ENCODE measurements at regions not wholly inside any gene's neighbourhood (a gene's known extent, or its start where the extent isn't known, plus 50 kb on each side); places are given as distances from the start of the nearest gene placed in this dataset.

DNA sequence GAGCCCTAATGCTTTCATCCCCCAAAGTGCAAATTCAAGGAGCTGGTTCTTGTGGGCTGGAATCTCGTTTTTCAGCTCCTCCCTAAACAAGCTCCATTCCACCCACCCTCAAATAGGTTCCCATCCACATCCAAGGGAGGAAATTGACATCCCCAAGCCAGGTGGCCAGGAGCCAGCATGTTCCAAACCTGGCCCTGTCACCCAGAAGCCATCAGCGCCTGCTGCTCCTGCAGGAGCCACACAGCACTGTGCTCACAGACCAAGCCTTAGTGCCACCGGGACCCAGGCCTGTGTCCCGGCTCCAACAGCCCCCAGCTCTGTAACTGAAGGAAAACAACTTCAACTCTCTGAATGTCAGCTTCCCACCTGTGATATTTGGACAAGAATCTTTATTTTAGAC is 263.6 kb downstream of the UACA start (continued):
- TF ChIP-seq, protein P1, sequence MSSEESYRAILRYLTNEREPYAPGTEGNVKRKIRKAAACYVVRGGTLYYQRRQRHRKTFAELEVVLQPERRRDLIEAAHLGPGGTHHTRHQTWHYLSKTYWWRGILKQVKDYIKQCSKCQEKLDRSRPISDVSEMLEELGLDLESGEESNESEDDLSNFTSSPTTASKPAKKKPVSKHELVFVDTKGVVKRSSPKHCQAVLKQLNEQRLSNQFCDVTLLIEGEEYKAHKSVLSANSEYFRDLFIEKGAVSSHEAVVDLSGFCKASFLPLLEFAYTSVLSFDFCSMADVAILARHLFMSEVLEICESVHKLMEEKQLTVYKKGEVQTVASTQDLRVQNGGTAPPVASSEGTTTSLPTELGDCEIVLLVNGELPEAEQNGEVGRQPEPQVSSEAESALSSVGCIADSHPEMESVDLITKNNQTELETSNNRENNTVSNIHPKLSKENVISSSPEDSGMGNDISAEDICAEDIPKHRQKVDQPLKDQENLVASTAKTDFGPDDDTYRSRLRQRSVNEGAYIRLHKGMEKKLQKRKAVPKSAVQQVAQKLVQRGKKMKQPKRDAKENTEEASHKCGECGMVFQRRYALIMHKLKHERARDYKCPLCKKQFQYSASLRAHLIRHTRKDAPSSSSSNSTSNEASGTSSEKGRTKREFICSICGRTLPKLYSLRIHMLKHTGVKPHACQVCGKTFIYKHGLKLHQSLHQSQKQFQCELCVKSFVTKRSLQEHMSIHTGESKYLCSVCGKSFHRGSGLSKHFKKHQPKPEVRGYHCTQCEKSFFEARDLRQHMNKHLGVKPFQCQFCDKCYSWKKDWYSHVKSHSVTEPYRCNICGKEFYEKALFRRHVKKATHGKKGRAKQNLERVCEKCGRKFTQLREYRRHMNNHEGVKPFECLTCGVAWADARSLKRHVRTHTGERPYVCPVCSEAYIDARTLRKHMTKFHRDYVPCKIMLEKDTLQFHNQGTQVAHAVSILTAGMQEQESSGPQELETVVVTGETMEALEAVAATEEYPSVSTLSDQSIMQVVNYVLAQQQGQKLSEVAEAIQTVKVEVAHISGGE (CRISPR knock-in tag; IDR thresholded peaks at IDR 0.05), result no peak
- TF ChIP-seq SMAD2 (IDR thresholded peaks at IDR 0.05; ENCODE audit: low read depth, low read length), result no peak

DNA sequence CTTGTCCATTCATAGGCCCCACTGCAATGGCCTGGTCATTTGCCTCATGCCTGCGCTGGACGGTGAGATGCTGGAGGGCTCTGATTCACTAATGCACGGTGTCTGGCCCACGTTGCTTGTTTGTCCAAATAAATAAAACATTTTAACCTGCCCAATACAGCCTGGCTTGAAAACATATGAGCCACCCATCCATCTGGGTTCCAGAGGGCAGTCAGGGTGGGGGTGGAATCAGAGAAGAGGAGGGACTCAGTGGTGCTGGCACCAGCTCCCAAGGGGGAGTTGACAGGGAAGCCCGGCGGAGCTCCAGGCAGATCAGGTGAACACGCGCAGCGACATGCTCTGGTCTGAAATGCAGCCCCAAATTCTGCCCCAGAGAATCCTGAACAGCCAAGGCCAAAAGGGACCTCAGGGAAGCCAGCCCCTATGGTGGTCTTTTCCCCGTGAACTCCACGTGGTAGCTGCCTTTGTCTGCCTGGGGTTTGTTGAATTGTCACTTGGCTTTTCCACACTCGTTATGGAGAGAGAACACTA is 265.2 kb downstream of the UACA start:
- in situ Hi-C loops (cut with MboI), result loop anchor here (25.0 kb wide), 1 partner anchor 761 kb away; no protein-coding TSS in a partner anchor
- H3K4me1 ChIP-seq (replicated peaks in 1 of 2; ENCODE audit: control insufficient read depth in 2 of 2, insufficient read depth in 2 of 2, low read length in 2 of 2), result no peaks in the 10 kb centered on the region; a peak in 1 of 5 replicates

More for the DNA sequence above, 265.2 kb downstream of the UACA start:
- Histone ChIP-seq H2AFZ (ENCODE audit: low read depth, low read length) (no peak overlapping the region), H3K27me3 (ENCODE audit: control insufficient read depth in 2 of 2, insufficient read depth in 2 of 2, low read length in 2 of 2) (peaks cover 0 to 53% of the 10 kb centered on the region in 2 experiments; a peak in 3 of 5 replicates), H3K4me2 (ENCODE audit: insufficient read depth, low read length) (no peak overlapping the region), H3K9me3 (replicated peaks; ENCODE audit: control insufficient read depth, insufficient read depth, low read depth, low read length) (no peaks in the 10 kb centered on the region), H3K4me3 (no peak overlapping the region), H3K36me3 (ENCODE audit: control insufficient read depth, insufficient read depth, low read length) (no peaks in the 10 kb centered on the region), H3K9ac (ENCODE audit: insufficient read depth in 1 of 2, low read depth in 2 of 2, low read length in 2 of 2) (no peak overlapping the region), H4K20me1 (replicated peaks; ENCODE audit: control insufficient read depth, insufficient read depth, low read length) (peaks cover 14% of the 10 kb centered on the region; the same call in 1 of the 2 replicates), H3K9me1 (ENCODE audit: control insufficient read depth, insufficient read depth, low read length) (no peaks in the 10 kb centered on the region), H3K27ac (ENCODE audit: extremely low read depth, low read depth, low read length) (no peak overlapping the region), H3K79me2 (ENCODE audit: control insufficient read depth, insufficient read depth, low read length) (no peaks in the 10 kb centered on the region)
- DNase-seq (ENCODE audit: extremely low read depth in 1 of 4, low spot score in 3 of 4) (no peak), FAIRE-seq (no peak), ATAC-seq (no peak)
- CTCF ChIA-PET (ENCODE audit: low intra/inter-chr PET ratio), result no interaction called here
- POLR2A ChIA-PET, result interaction anchor here (0.8 kb wide), 1 partner anchor 1167 kb away, joined by 3 read pairs; no protein-coding TSS in a partner anchor
- intact Hi-C loops (cut with micrococcal nuclease), result no loop called here
- WGBS (ENCODE audit: insufficient coverage, low coverage, missing lambda C conversion rate), result 6% methylated on average over 12 of the region's 12 CpGs
- TF ChIP-seq, protein P2, sequence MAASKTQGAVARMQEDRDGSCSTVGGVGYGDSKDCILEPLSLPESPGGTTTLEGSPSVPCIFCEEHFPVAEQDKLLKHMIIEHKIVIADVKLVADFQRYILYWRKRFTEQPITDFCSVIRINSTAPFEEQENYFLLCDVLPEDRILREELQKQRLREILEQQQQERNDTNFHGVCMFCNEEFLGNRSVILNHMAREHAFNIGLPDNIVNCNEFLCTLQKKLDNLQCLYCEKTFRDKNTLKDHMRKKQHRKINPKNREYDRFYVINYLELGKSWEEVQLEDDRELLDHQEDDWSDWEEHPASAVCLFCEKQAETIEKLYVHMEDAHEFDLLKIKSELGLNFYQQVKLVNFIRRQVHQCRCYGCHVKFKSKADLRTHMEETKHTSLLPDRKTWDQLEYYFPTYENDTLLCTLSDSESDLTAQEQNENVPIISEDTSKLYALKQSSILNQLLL (CRISPR knock-in tag; IDR thresholded peaks at IDR 0.05; ENCODE audit: borderline replicate concordance), result no peak
- TF ChIP-seq PHB (CRISPR knock-in tag; IDR thresholded peaks at IDR 0.05) (no peak), HDAC6 (IDR thresholded peaks at IDR 0.05; ENCODE audit: low read depth, low read length) (no peak), ZNF212 (CRISPR knock-in tag; IDR thresholded peaks at IDR 0.05) (no peak), KLF10 (CRISPR knock-in tag; IDR thresholded peaks at IDR 0.05) (no peak)
- BruUV-seq (replicated peaks), result no TSS peak
